ELF-1 (cell line): ENCODE measurements at regions not wholly inside any gene's neighbourhood (a gene's known extent, or its start where the extent isn't known, plus 50 kb on each side); places are given as distances from the start of the nearest gene placed in this dataset.
A peak's percentile ranks its signal among the peaks of the same experiment; 100 is the strongest.
"Not testable (repeated sequence)": the region's sequence is repeated elsewhere in the genome, so short reads cannot be mapped to it uniquely, and the experiment has no call there.

ENCODE experiments used
- DNase-seq: peaks from one replicate; pipeline ENCODE4 v3.0.0-alpha.2; 2016; ENCODE audit warnings: low read depth, low spot score

GRCh38 chr1:185406006-185406690 lies 89.1 kb upstream of the IVNS1ABP start:
- DNase-seq = no peak

- DNase-seq = no peak
These were observed 88.0 kb upstream of the IVNS1ABP start for GRCh38 chr1:185404907-185405568.

GRCh38 chr1:185404291-185404690 lies 87.2 kb upstream of the IVNS1ABP start:
- DNase-seq = no peak

- DNase-seq = no peak
These were observed 85.9 kb upstream of the IVNS1ABP start for GRCh38 chr1:185402930-185403329.

GRCh38 chr1:185401019-185401418 lies 84.0 kb upstream of the IVNS1ABP start:
- peak; percentile 94 for DNase-seq

GRCh38 chr1:185400052-185400451 lies 83.0 kb upstream of the IVNS1ABP start:
- no peak for DNase-seq

GRCh38 chr1:185398599-185398998 lies 81.6 kb upstream of the IVNS1ABP start:
- DNase-seq = no peak

- DNase-seq = no peak
These were observed 81.0 kb upstream of the IVNS1ABP start for GRCh38 chr1:185398022-185398421.

- no peak for DNase-seq
These were observed 80.1 kb upstream of the IVNS1ABP start for GRCh38 chr1:185397183-185397582.

- no peak for DNase-seq
These were observed 79.1 kb upstream of the IVNS1ABP start for GRCh38 chr1:185396126-185396525.

- DNase-seq = no peak
These were observed 76.8 kb upstream of the IVNS1ABP start for GRCh38 chr1:185393815-185394214.

- DNase-seq = no peak
These were observed 76.2 kb upstream of the IVNS1ABP start for GRCh38 chr1:185393205-185393604.

GRCh38 chr1:185388815-185389214 lies 71.8 kb upstream of the IVNS1ABP start:
- no peak for DNase-seq

GRCh38 chr1:185388346-185388745 lies 71.3 kb upstream of the IVNS1ABP start:
- DNase-seq = no peak

- DNase-seq = no peak
These were observed 68.9 kb upstream of the IVNS1ABP start for GRCh38 chr1:185385991-185386390.

- DNase-seq = not testable (repeated sequence)
These were observed 66.8 kb upstream of the IVNS1ABP start for GRCh38 chr1:185383805-185384204.

- DNase-seq = no peak
These were observed 60.8 kb upstream of the IVNS1ABP start for GRCh38 chr1:185377831-185378230.

- DNase-seq = no peak
These were observed 60.0 kb upstream of the IVNS1ABP start for GRCh38 chr1:185376840-185377635.

GRCh38 chr1:185376288-185376687 lies 59.2 kb upstream of the IVNS1ABP start:
- no peak for DNase-seq

GRCh38 chr1:185375583-185375982 lies 58.5 kb upstream of the IVNS1ABP start:
- no peak for DNase-seq

- DNase-seq = no peak
These were observed 56.9 kb upstream of the IVNS1ABP start for GRCh38 chr1:185373813-185374529.

GRCh38 chr1:185369786-185370185 lies 52.7 kb upstream of the IVNS1ABP start:
- DNase-seq = no peak
